ENCODE measurements at regions not wholly inside any gene's neighbourhood (a gene's known extent, or its start where the extent isn't known, plus 50 kb on each side); places are given as distances from the start of the nearest gene placed in this dataset.

Small RNAs in the stretch of these regions (small RNA-seq; reads per million reads assigned to genes)
- 0 reads per million in 6 experiments for gene AC138701.2
- gene IGHD1OR15-1A: 0 reads per million in 6 experiments
- gene IGHD2OR15-2A: 0 reads per million in 6 experiments
- 0 reads per million in 6 experiments for gene IGHD3OR15-3A
- 0 reads per million in 6 experiments for gene IGHD4OR15-4A
- 0 reads per million in 6 experiments for gene IGHD5OR15-5A
- gene RN7SL584P: 0 reads per million in 6 experiments
- 0 reads per million in 6 experiments for gene RNU6-978P

All from A549 (cell line).